ENCODE measurements at regions not wholly inside any gene's neighbourhood (a gene's known extent, or its start where the extent isn't known, plus 50 kb on each side); places are given as distances from the start of the nearest gene placed in this dataset.

DNA sequence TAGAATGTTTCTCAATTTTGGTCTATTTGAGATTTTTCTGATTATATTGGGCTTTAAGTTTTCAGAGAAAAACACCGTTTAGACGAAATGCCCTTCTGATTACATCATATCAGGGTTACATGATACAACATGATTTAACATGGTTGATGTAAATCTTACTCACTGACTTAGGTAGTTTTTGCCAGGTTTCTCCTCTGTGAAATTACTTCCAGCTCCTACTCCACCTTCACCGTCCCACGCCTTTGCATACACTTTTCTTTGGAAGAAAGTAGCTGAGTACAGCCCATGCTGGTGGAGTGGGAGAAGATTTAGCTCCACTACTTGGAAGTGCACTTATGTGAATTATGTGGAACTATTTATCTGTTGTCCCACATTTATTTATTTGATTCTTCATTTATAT is 433.2 kb upstream of the KLHL1 start:
- Histone ChIP-seq H3K79me2 (ENCODE audit: insufficient read depth, low read length) (no peaks in the 10 kb centered on the region), H4K20me1 (ENCODE audit: insufficient read depth, low read length) (no peaks in the 10 kb centered on the region), H3K4me1 (ENCODE audit: insufficient read depth, low read length) (no peaks in the 10 kb centered on the region), H3K4me3 (ENCODE audit: insufficient read depth, low read depth, low read length) (no peak overlapping the region), H3K36me3 (ENCODE audit: insufficient read depth, low read length) (no peaks in the 10 kb centered on the region), H3K4me2 (ENCODE audit: low read length) (no peak overlapping the region), H3K9me3 (ENCODE audit: insufficient read depth, low read depth, low read length) (no peaks in the 10 kb centered on the region), H3K27ac (ENCODE audit: low read depth, low read length) (no peak overlapping the region), H3K27me3 (ENCODE audit: insufficient read depth, low read length) (no peaks in the 10 kb centered on the region), H3K9ac (ENCODE audit: low read length) (no peak overlapping the region), H2AFZ (ENCODE audit: low read depth, low read length) (no peak overlapping the region)
- DNase-seq (ENCODE audit: low read depth) (no peak), FAIRE-seq (no peak)
- Mint-ChIP-seq H3K27me3 (ENCODE audit: low read depth, unreplicated experiment) (no peaks in the 10 kb centered on the region), H3K27ac (ENCODE audit: unreplicated experiment) (no peak overlapping the region), H3K36me3 (ENCODE audit: low read depth, unreplicated experiment) (no peaks in the 10 kb centered on the region), H3K4me1 (ENCODE audit: low read depth, unreplicated experiment) (no peaks in the 10 kb centered on the region), H3K4me3 (ENCODE audit: unreplicated experiment) (no peak overlapping the region), H3K9me3 (ENCODE audit: unreplicated experiment) (no peaks in the 10 kb centered on the region)
- TF ChIP-seq EZH2 (IDR thresholded peaks at IDR 0.05; ENCODE audit: insufficient read depth, low read length) = no peak
- TF ChIP-seq, protein P1, sequence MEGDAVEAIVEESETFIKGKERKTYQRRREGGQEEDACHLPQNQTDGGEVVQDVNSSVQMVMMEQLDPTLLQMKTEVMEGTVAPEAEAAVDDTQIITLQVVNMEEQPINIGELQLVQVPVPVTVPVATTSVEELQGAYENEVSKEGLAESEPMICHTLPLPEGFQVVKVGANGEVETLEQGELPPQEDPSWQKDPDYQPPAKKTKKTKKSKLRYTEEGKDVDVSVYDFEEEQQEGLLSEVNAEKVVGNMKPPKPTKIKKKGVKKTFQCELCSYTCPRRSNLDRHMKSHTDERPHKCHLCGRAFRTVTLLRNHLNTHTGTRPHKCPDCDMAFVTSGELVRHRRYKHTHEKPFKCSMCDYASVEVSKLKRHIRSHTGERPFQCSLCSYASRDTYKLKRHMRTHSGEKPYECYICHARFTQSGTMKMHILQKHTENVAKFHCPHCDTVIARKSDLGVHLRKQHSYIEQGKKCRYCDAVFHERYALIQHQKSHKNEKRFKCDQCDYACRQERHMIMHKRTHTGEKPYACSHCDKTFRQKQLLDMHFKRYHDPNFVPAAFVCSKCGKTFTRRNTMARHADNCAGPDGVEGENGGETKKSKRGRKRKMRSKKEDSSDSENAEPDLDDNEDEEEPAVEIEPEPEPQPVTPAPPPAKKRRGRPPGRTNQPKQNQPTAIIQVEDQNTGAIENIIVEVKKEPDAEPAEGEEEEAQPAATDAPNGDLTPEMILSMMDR (IDR thresholded peaks at IDR 0.05; ENCODE audit: insufficient read depth, low read depth, low read length) = no peak

DNA sequence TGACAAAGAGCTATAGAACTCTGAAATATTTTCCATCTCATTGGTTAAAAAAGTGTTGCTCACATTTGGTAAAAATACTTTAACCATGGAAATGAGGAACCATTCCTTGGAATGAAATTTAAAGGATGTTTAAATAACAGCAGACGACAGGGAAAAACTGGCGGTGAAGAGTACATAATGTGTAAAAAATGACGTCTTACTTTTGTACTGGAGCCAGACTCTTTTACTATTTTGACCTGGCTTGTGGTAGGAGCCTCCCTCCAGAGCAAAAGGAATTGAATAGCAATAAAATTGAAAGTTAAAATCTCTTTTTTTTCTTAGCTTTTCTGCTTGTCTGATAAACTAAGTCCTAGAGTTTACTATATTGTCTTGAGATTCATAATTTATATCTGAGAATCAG is 426.2 kb upstream of the KLHL1 start:
- Histone ChIP-seq H3K9me3 (ENCODE audit: insufficient read depth, low read depth, low read length) (no peaks in the 10 kb centered on the region), H3K4me2 (ENCODE audit: low read length) (no peak overlapping the region), H3K27ac (ENCODE audit: low read depth, low read length) (no peak overlapping the region), H3K4me3 (ENCODE audit: insufficient read depth, low read depth, low read length) (no peak overlapping the region), H3K27me3 (ENCODE audit: insufficient read depth, low read length) (no peaks in the 10 kb centered on the region), H3K79me2 (ENCODE audit: insufficient read depth, low read length) (no peaks in the 10 kb centered on the region), H4K20me1 (ENCODE audit: insufficient read depth, low read length) (no peaks in the 10 kb centered on the region), H2AFZ (ENCODE audit: low read depth, low read length) (no peak overlapping the region), H3K4me1 (ENCODE audit: insufficient read depth, low read length) (no peaks in the 10 kb centered on the region), H3K36me3 (ENCODE audit: insufficient read depth, low read length) (no peaks in the 10 kb centered on the region), H3K9ac (ENCODE audit: low read length) (no peak overlapping the region)
- Mint-ChIP-seq H3K27ac (ENCODE audit: unreplicated experiment) (no peak overlapping the region), H3K4me3 (ENCODE audit: unreplicated experiment) (no peak overlapping the region), H3K27me3 (ENCODE audit: low read depth, unreplicated experiment) (no peaks in the 10 kb centered on the region), H3K9me3 (ENCODE audit: unreplicated experiment) (no peaks in the 10 kb centered on the region), H3K4me1 (ENCODE audit: low read depth, unreplicated experiment) (no peaks in the 10 kb centered on the region), H3K36me3 (ENCODE audit: low read depth, unreplicated experiment) (no peaks in the 10 kb centered on the region)
- DNase-seq (ENCODE audit: low read depth) (no peak), FAIRE-seq (no peak)
- TF ChIP-seq, protein P1 (IDR thresholded peaks at IDR 0.05; ENCODE audit: insufficient read depth, low read depth, low read length) = no peak
- no peak for TF ChIP-seq EZH2 (IDR thresholded peaks at IDR 0.05; ENCODE audit: insufficient read depth, low read length)

DNA sequence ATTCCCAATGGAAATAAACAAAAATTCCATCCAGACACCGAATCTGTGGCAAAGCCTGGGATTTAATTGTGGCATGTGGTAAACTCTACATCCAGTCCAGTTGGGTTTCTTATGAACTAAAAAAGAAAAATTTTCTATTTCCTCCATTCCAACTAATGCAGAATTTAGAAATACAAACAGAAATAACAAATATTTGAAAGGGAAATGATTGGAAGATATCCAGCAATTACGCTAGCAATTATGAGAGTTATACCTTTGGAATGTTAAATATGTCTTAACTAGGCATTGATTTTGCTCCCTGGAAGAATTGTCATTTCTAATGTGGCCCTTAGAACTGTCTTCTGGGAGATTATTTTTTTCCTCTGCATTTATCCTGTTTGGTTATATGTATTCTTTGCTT is 421.4 kb upstream of the KLHL1 start:
- Histone ChIP-seq H3K79me2 (ENCODE audit: insufficient read depth, low read length) (no peaks in the 10 kb centered on the region), H3K27me3 (ENCODE audit: insufficient read depth, low read length) (no peaks in the 10 kb centered on the region), H3K4me1 (ENCODE audit: insufficient read depth, low read length) (no peaks in the 10 kb centered on the region), H3K9me3 (ENCODE audit: insufficient read depth, low read depth, low read length) (no peaks in the 10 kb centered on the region), H3K9ac (ENCODE audit: low read length) (no peak overlapping the region), H3K4me3 (ENCODE audit: insufficient read depth, low read depth, low read length) (no peak overlapping the region), H3K4me2 (ENCODE audit: low read length) (no peak overlapping the region), H2AFZ (ENCODE audit: low read depth, low read length) (no peak overlapping the region), H3K27ac (ENCODE audit: low read depth, low read length) (no peak overlapping the region), H4K20me1 (ENCODE audit: insufficient read depth, low read length) (no peaks in the 10 kb centered on the region), H3K36me3 (ENCODE audit: insufficient read depth, low read length) (no peaks in the 10 kb centered on the region)
- Mint-ChIP-seq H3K4me1 (ENCODE audit: low read depth, unreplicated experiment) (no peaks in the 10 kb centered on the region), H3K27me3 (ENCODE audit: low read depth, unreplicated experiment) (no peaks in the 10 kb centered on the region), H3K9me3 (ENCODE audit: unreplicated experiment) (no peaks in the 10 kb centered on the region), H3K27ac (ENCODE audit: unreplicated experiment) (no peak overlapping the region), H3K36me3 (ENCODE audit: low read depth, unreplicated experiment) (no peaks in the 10 kb centered on the region), H3K4me3 (ENCODE audit: unreplicated experiment) (no peak overlapping the region)
- TF ChIP-seq EZH2 (IDR thresholded peaks at IDR 0.05; ENCODE audit: insufficient read depth, low read length) = no peak
- TF ChIP-seq, protein P1 (IDR thresholded peaks at IDR 0.05; ENCODE audit: insufficient read depth, low read depth, low read length) = no peak
- DNase-seq (ENCODE audit: low read depth) (no peak), FAIRE-seq (no peak)

Data from astrocyte (in vitro differentiated cells and primary cell).